ENCODE measurements at regions not wholly inside any gene's neighbourhood (a gene's known extent, or its start where the extent isn't known, plus 50 kb on each side); places are given as distances from the start of the nearest gene placed in this dataset.

- no peak for TF ChIP-seq FOXP1 (CRISPR knock-in tag; IDR thresholded peaks at IDR 0.05; ENCODE audit: borderline replicate concordance)
- TF ChIP-seq, protein P1, sequence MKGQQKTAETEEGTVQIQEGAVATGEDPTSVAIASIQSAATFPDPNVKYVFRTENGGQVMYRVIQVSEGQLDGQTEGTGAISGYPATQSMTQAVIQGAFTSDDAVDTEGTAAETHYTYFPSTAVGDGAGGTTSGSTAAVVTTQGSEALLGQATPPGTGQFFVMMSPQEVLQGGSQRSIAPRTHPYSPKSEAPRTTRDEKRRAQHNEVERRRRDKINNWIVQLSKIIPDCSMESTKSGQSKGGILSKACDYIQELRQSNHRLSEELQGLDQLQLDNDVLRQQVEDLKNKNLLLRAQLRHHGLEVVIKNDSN (CRISPR knock-in tag; IDR thresholded peaks at IDR 0.05), result no peak
These were observed 126.1 kb upstream of the CPEB4 start for GRCh38 chr5:173762045-173762444.

Data from WTC11 (cell line).